Right lobe of liver (tissue), 6 donors: ENCODE measurements at regions not wholly inside any gene's neighbourhood (a gene's known extent, or its start where the extent isn't known, plus 50 kb on each side); places are given as distances from the start of the nearest gene placed in this dataset.

Experiments used
- ATAC-seq, 4 donors: fragments of 200-7000 bp; cut with Tn5 transposase; one replicate each; pipeline ENCODE4 v1.9.1; 2020; ENCODE audit warnings: mild to moderate bottlenecking in 4 of 4, moderate library complexity in 4 of 4
- DNase-seq, 3 donors: peaks; one replicate each; pipeline ENCODE4 v3.0.0-alpha.2; 2020
- H3K27ac ChIP-seq, 3 donors: fragments of 200-600 bp; one replicate each; pipeline ENCODE4 v1.8.0; 2022
- H3K27me3 ChIP-seq, 2 donors: fragments of 200-600 bp; one replicate each; pipeline ENCODE4 v1.8.0; 2022
- H3K36me3 ChIP-seq, 4 donors: fragments of 200-600 bp; sonication (generic) in 1 of 4; one replicate each; pipeline versions ENCODE4 v1.5.1 to v1.8.0; 2017 to 2022; ENCODE audit warnings: control low read depth in 1 of 4
- H3K4me1 ChIP-seq, 4 donors: fragments of 200-600 bp; sonication (generic) in 1 of 4; one replicate each; pipeline versions ENCODE4 v1.5.1 to v1.8.0; 2017 to 2022; ENCODE audit warnings: control low read depth in 1 of 4
- H3K4me3 ChIP-seq, 3 donors: fragments of 200-600 bp; one replicate each; pipeline ENCODE4 v1.8.0; 2022
- H3K9me3 ChIP-seq, 4 donors: fragments of 200-600 bp; sonication (generic) in 1 of 4; one replicate each; pipeline versions ENCODE4 v1.5.1 to v1.8.0; 2017 to 2022; ENCODE audit warnings: control low read depth in 1 of 4
- CTCF ChIP-seq, 4 donors: fragments of 200-600 bp in 3 of 4; fragments of 450-650 bp in 1 of 4; IDR thresholded peaks; one replicate each; pipeline versions ENCODE4 v1.5.1 to v1.8.0; 2016 to 2022; ENCODE audit warnings: antibody characterized with exemption in 4 of 4, mild to moderate bottlenecking in 2 of 4
- POLR2A ChIP-seq: fragments of 450-650 bp; IDR thresholded peaks from one replicate; pipeline ENCODE4 v1.6.1; 2017; ENCODE audit warnings: antibody characterized with exemption, mild to moderate bottlenecking
- WGBS: methylation state at CpG from one replicate; pipeline ENCODE4 v1.1.6; 2018; ENCODE audit warnings: low coverage, low lambda C conversion rate; ENCODE audit not compliant: insufficient coverage; ENCODE audit errors: missing lambda C conversion rate; 5-methylcytosine and 5-hydroxymethylcytosine counted together
- intact Hi-C, 2 donors: fragments of 100-400 bp; cut with DNase I; formaldehyde crosslinking; loops; one replicate each; pipeline versions ENCODE4 v1.11.2 to v1.14.1; 2022
- donor health status: DM: no; HTN: yes; CAD: no.
- donor health status: DM: no; HTN: no; CAD: no.
- donor health status: DM: no; HTN: no; CAD: no.
- donor health status: DM: no; HTN: yes; CAD: no.
- donor health status: DM: no; HTN: yes; CAD: no.

- no peaks in the 10 kb centered on the region for H3K36me3 ChIP-seq
- ATAC-seq = no peak
- DNase-seq = no peak
- H3K4me3 ChIP-seq = no peak overlapping the region
- H3K27me3 ChIP-seq = no peaks in the 10 kb centered on the region
- no peaks in the 10 kb centered on the region for H3K9me3 ChIP-seq
- 33% methylated on average over 1 of the region's 1 CpG for WGBS
- intact Hi-C loops = no loop called here
- TF ChIP-seq CTCF (IDR thresholded peaks at IDR 0.05) (no peak), POLR2A (no peak)
- H3K27ac ChIP-seq = no peak overlapping the region
- H3K4me1 ChIP-seq = no peaks in the 10 kb centered on the region
These were observed 628.1 kb downstream of the BCL11A start for GRCh38 chr2:59925321-59925720.

- intact Hi-C loops = no loop called here
- H3K4me1 ChIP-seq = no peaks in the 10 kb centered on the region
- H3K27me3 ChIP-seq = no peaks in the 10 kb centered on the region
- H3K4me3 ChIP-seq = no peak overlapping the region
- no peak for TF ChIP-seq CTCF (IDR thresholded peaks at IDR 0.05)
- no peak for TF ChIP-seq POLR2A
- no peaks in the 10 kb centered on the region for H3K36me3 ChIP-seq
- ATAC-seq = no peak
- no peaks in the 10 kb centered on the region for H3K9me3 ChIP-seq
- WGBS = 64% methylated on average over 1 of the region's 1 CpG
- no peak overlapping the region for H3K27ac ChIP-seq
- DNase-seq = no peak
These were observed 629.1 kb downstream of the BCL11A start for GRCh38 chr2:59924346-59924745.

GRCh38 chr2:59922450-59922849 is 631.0 kb downstream of the BCL11A start:
- TF ChIP-seq CTCF (IDR thresholded peaks at IDR 0.05) (no peak), POLR2A (no peak)
- no peak overlapping the region for H3K27ac ChIP-seq
- no peak overlapping the region for H3K4me3 ChIP-seq
- H3K4me1 ChIP-seq = no peaks in the 10 kb centered on the region
- H3K27me3 ChIP-seq = no peaks in the 10 kb centered on the region
- no peaks in the 10 kb centered on the region for H3K9me3 ChIP-seq
- ATAC-seq = no peak
- DNase-seq = no peak
- intact Hi-C loops = no loop called here
- H3K36me3 ChIP-seq = no peaks in the 10 kb centered on the region
- WGBS = 88% methylated on average over 4 of the region's 4 CpGs

DNA sequence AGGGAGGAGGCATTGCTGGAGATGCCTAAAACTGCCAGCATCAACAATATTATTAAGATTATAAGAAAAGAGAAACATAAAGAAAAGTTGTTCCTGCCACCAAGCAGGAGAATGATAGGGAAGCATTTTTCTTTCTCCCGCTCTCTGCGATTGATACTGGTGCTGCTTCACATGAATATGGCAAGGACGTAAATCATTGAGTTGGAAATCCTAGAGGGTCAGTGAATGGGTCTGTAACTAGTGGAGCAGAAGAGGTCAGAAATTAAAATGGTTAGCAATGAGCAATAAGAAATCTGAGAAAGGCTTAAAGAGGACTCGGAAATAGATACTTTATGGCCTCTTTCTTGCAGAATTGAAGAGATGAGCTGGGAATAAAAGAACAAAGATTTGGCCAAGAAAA is 631.7 kb downstream of the BCL11A start:
- H3K4me1 ChIP-seq = no peaks in the 10 kb centered on the region
- no peaks in the 10 kb centered on the region for H3K36me3 ChIP-seq
- DNase-seq = no peak
- no peak overlapping the region for H3K4me3 ChIP-seq
- no peaks in the 10 kb centered on the region for H3K27me3 ChIP-seq
- no peak for TF ChIP-seq POLR2A
- no peak for ATAC-seq
- intact Hi-C loops = no loop called here
- 79% methylated on average over 4 of the region's 4 CpGs for WGBS
- no peak overlapping the region for H3K27ac ChIP-seq
- H3K9me3 ChIP-seq = no peaks in the 10 kb centered on the region

DNA sequence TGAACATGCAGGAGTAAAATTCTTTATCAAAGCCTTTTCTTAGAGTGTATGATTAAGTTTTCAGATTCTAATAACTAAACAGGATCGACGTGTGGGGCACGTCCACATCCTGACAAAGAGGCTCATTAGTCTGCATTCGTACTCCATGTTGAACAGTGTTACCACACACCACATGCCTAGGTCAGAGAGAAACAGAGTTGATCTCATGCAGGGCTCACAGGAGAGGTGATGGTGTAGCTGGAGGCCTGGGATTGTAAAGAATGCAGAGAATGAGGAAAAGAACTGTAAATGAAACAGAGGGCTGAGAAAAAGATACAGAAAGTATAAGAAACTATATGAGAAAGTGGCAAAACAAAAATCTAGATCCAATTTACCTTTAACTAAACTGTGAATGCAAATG is 632.5 kb downstream of the BCL11A start:
- no peaks in the 10 kb centered on the region for H3K4me1 ChIP-seq
- TF ChIP-seq POLR2A = no peak
- no peak for TF ChIP-seq CTCF (IDR thresholded peaks at IDR 0.05)

More for the DNA sequence above, 632.5 kb downstream of the BCL11A start:
- ATAC-seq (no peak), DNase-seq (no peak)
- Histone ChIP-seq H3K4me3 (no peak overlapping the region), H3K36me3 (no peaks in the 10 kb centered on the region), H3K9me3 (no peaks in the 10 kb centered on the region), H3K27ac (no peak overlapping the region), H3K27me3 (no peaks in the 10 kb centered on the region)
- WGBS = 51% methylated on average over 4 of the region's 4 CpGs
- intact Hi-C loops = no loop called here
